ENCODE measurements at regions not wholly inside any gene's neighbourhood (a gene's known extent, or its start where the extent isn't known, plus 50 kb on each side); places are given as distances from the start of the nearest gene placed in this dataset.

- no peak for DNase-seq
- no peak for TF ChIP-seq POLR2A (IDR thresholded peaks at IDR 0.05)
- TF ChIP-seq CTCF (IDR thresholded peaks at IDR 0.05): no peak
Measured at GRCh38 chr14:60575008-60575407, 66.1 kb downstream of the SIX6 start.

GRCh38 chr14:60585676-60586075 is 63.6 kb downstream of the SIX1 start:
- Histone ChIP-seq H3K4me1 (replicated peaks in 1 of 2) (no peaks in the 10 kb centered on the region), H3K4me3 (no peak overlapping the region), H3K27me3 (no peaks in the 10 kb centered on the region), H3K36me3 (replicated peaks in 1 of 2) (no peaks in the 10 kb centered on the region), H3K9me3 (replicated peaks in 1 of 3) (no peaks in the 10 kb centered on the region), H3K27ac (no peak overlapping the region)
- intact Hi-C loops (cut with DNase I): no loop called here
- TF ChIP-seq CTCF (IDR thresholded peaks at IDR 0.05) (no peak), POLR2A (IDR thresholded peaks at IDR 0.05) (no peak)
- 89 to 94% (median 90%) methylated on average over 3 of the region's 3 CpGs for WGBS, 4 donors
- DNase-seq: no peak

More at GRCh38 chr14:60575008-60575407, 66.1 kb downstream of the SIX6 start:
- WGBS, 4 donors: 85 to 94% (median 87%) methylated on average over 2 of the region's 2 CpGs
- Histone ChIP-seq H3K4me3 (no peak overlapping the region), H3K27ac (no peak overlapping the region), H3K9me3 (replicated peaks in 1 of 3) (no peaks in the 10 kb centered on the region), H3K27me3 (no peaks in the 10 kb centered on the region), H3K4me1 (replicated peaks in 1 of 2) (no peaks in the 10 kb centered on the region), H3K36me3 (replicated peaks in 1 of 2) (no peaks in the 10 kb centered on the region)
- intact Hi-C loops (cut with DNase I): no loop called here

GRCh38 chr14:60589442-60589841 is 59.8 kb downstream of the SIX1 start:
- H3K27me3 ChIP-seq: no peaks in the 10 kb centered on the region
- no peak overlapping the region for H3K27ac ChIP-seq
- TF ChIP-seq CTCF (IDR thresholded peaks at IDR 0.05) (no peak), POLR2A (IDR thresholded peaks at IDR 0.05) (no peak)
- no peaks in the 10 kb centered on the region for H3K4me1 ChIP-seq (replicated peaks in 1 of 2)
- H3K36me3 ChIP-seq (replicated peaks in 1 of 2): no peaks in the 10 kb centered on the region
- no peak overlapping the region for H3K4me3 ChIP-seq
- 96 to 97% (median 96%) methylated on average over 1 of the region's 1 CpG for WGBS, 4 donors
- intact Hi-C loops (cut with DNase I): no loop called here
- H3K9me3 ChIP-seq (replicated peaks in 1 of 3): no peaks in the 10 kb centered on the region
- no peak for DNase-seq

GRCh38 chr14:60590991-60591414 is 58.3 kb downstream of the SIX1 start:
- intact Hi-C loops (cut with DNase I): no loop called here
- 23 to 62% (median 41%) methylated on average over 1 of the region's 1 CpG for WGBS, 4 donors

More at GRCh38 chr14:60590991-60591414, 58.3 kb downstream of the SIX1 start:
- no peaks in the 10 kb centered on the region for H3K9me3 ChIP-seq (replicated peaks in 1 of 3)
- no peak overlapping the region for H3K27ac ChIP-seq
- DNase-seq: no peak
- no peak overlapping the region for H3K4me3 ChIP-seq
- TF ChIP-seq CTCF (IDR thresholded peaks at IDR 0.05): no peak
- no peak for TF ChIP-seq POLR2A (IDR thresholded peaks at IDR 0.05)
- H3K4me1 ChIP-seq (replicated peaks in 1 of 2): no peaks in the 10 kb centered on the region
- no peaks in the 10 kb centered on the region for H3K36me3 ChIP-seq (replicated peaks in 1 of 2)
- no peaks in the 10 kb centered on the region for H3K27me3 ChIP-seq

Small RNA genes lying in the stretch of these regions (small RNA-seq; reads per million reads assigned to genes)
- 0 reads per million in 2 donors for gene AL049874.2
